Inferior parietal cortex (tissue), 1 donor: ENCODE measurements at regions not wholly inside any gene's neighbourhood (a gene's known extent, or its start where the extent isn't known, plus 50 kb on each side); places are given as distances from the start of the nearest gene placed in this dataset.

ENCODE experiments used
- DNase-seq: peaks from one replicate; pipeline ENCODE4 v3.0.0-alpha.2; 2016; ENCODE audit errors: extremely low spot score

GRCh38 chr10:33552290-33552689 is 217.8 kb upstream of the NRP1 start:
- DNase-seq, result no peak

GRCh38 chr10:33550811-33551210 is 216.3 kb upstream of the NRP1 start:
- DNase-seq, result no peak

GRCh38 chr10:33547976-33548375 is 213.5 kb upstream of the NRP1 start:
- DNase-seq, result no peak

- DNase-seq, result no peak
Observed at GRCh38 chr10:33546031-33546430, 211.6 kb upstream of the NRP1 start.

- DNase-seq, result no peak
Observed at GRCh38 chr10:33542752-33543505, 208.5 kb upstream of the NRP1 start.

GRCh38 chr10:33539116-33539515 is 204.6 kb upstream of the NRP1 start:
- no peak for DNase-seq

GRCh38 chr10:33537066-33537465 is 202.6 kb upstream of the NRP1 start:
- no peak for DNase-seq

- no peak for DNase-seq
Observed at GRCh38 chr10:33536508-33536907, 202.0 kb upstream of the NRP1 start.

GRCh38 chr10:33535866-33536265 is 201.4 kb upstream of the NRP1 start:
- no peak for DNase-seq

GRCh38 chr10:33534416-33534815 is 199.9 kb upstream of the NRP1 start:
- DNase-seq, result no peak

GRCh38 chr10:33533612-33534011 is 199.1 kb upstream of the NRP1 start:
- DNase-seq, result no peak

- DNase-seq, result no peak
Observed at GRCh38 chr10:33532901-33533300, 198.4 kb upstream of the NRP1 start.

- no peak for DNase-seq
Observed at GRCh38 chr10:33529234-33529633, 194.8 kb upstream of the NRP1 start.

- no peak for DNase-seq
Observed at GRCh38 chr10:33524966-33525365, 190.5 kb upstream of the NRP1 start.

GRCh38 chr10:33524041-33524440 is 189.6 kb upstream of the NRP1 start:
- DNase-seq, result no peak

- DNase-seq, result no peak
Observed at GRCh38 chr10:33523236-33523792, 188.8 kb upstream of the NRP1 start.

- DNase-seq, result no peak
Observed at GRCh38 chr10:33521904-33522303, 187.4 kb upstream of the NRP1 start.

- no peak for DNase-seq
Observed at GRCh38 chr10:33521062-33521461, 186.6 kb upstream of the NRP1 start.

GRCh38 chr10:33520223-33520622 is 185.8 kb upstream of the NRP1 start:
- DNase-seq, result no peak

GRCh38 chr10:33519130-33519860 is 184.8 kb upstream of the NRP1 start:
- DNase-seq, result no peak

GRCh38 chr10:33510206-33510605 is 175.7 kb upstream of the NRP1 start:
- no peak for DNase-seq

GRCh38 chr10:33509231-33509831 is 174.9 kb upstream of the NRP1 start:
- no peak for DNase-seq
